SK-N-SH (cell line): ENCODE measurements at regions not wholly inside any gene's neighbourhood (a gene's known extent, or its start where the extent isn't known, plus 50 kb on each side); places are given as distances from the start of the nearest gene placed in this dataset.

Experiments used
- EZH2phosphoT487 ChIP-seq: fragments of 200-600 bp; sonication (generic); IDR thresholded peaks from 2 replicates; pipeline ENCODE4 v1.6.1; 2017; ENCODE audit warnings: low read depth, mixed run types, mild to moderate bottlenecking, antibody characterized with exemption, moderate library complexity, borderline replicate concordance
- GABPA ChIP-seq: IDR thresholded peaks from 2 replicates; pipeline ENCODE4 v1.4.0; 2012; ENCODE audit warnings: low read depth, mild to moderate bottlenecking
- POLR2AphosphoS5 ChIP-seq: IDR thresholded peaks from 2 replicates; pipeline ENCODE4 v1.6.1; 2012; ENCODE audit warnings: low read depth, low read length
- RFX5 ChIP-seq: IDR thresholded peaks from 2 replicates; pipeline ENCODE4 v1.6.1; 2012; ENCODE audit warnings: mild to moderate bottlenecking, improper control_type of control experiment, low read length
- SMC3 ChIP-seq: IDR thresholded peaks from 2 replicates; pipeline ENCODE4 v1.6.1; 2012; ENCODE audit warnings: low read depth, low read length, improper control_type of control experiment
- TEAD4 ChIP-seq: IDR thresholded peaks from 2 replicates; pipeline ENCODE4 v1.4.0; 2012; ENCODE audit warnings: mild to moderate bottlenecking, borderline replicate concordance; ENCODE audit not compliant: insufficient read depth
- TF ChIP-seq, protein P1 (sequence below): fragments of 200-600 bp; sonication (generic); IDR thresholded peaks from 2 replicates; pipeline ENCODE4 v1.6.1; 2017; ENCODE audit warnings: antibody characterized with exemption, mild to moderate bottlenecking, moderate library complexity

DNA sequence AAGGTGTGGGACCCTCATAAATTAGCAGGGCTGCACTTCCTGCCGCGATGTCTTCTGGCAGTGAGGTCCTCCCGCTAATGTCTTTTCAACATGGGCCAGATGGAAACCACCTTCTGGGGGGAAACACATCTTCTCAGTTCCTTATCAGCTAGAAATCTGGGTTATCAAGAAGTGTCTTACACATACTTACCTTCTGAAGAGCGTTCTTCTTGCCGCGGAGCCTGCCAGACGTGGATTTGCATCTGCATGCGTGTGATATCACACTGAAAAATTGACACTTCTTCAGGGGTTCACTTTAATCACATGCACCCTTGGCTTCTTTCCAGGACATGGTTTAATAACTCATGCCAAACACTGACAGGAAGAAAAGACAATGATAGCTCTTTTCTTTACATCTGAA is 163.5 kb upstream of the SOX11 start:
- TF ChIP-seq, protein P1, sequence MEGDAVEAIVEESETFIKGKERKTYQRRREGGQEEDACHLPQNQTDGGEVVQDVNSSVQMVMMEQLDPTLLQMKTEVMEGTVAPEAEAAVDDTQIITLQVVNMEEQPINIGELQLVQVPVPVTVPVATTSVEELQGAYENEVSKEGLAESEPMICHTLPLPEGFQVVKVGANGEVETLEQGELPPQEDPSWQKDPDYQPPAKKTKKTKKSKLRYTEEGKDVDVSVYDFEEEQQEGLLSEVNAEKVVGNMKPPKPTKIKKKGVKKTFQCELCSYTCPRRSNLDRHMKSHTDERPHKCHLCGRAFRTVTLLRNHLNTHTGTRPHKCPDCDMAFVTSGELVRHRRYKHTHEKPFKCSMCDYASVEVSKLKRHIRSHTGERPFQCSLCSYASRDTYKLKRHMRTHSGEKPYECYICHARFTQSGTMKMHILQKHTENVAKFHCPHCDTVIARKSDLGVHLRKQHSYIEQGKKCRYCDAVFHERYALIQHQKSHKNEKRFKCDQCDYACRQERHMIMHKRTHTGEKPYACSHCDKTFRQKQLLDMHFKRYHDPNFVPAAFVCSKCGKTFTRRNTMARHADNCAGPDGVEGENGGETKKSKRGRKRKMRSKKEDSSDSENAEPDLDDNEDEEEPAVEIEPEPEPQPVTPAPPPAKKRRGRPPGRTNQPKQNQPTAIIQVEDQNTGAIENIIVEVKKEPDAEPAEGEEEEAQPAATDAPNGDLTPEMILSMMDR: no peak
- no peak for TF ChIP-seq POLR2AphosphoS5
- no peak for TF ChIP-seq EZH2phosphoT487
- TF ChIP-seq TEAD4: no peak
- TF ChIP-seq GABPA: no peak
- no peak for TF ChIP-seq RFX5
- TF ChIP-seq SMC3: no peak
